HCT116 (cell line): ENCODE measurements at regions not wholly inside any gene's neighbourhood (a gene's known extent, or its start where the extent isn't known, plus 50 kb on each side); places are given as distances from the start of the nearest gene placed in this dataset.

Source experiments
- CEBPB ChIP-seq: IDR thresholded peaks from 2 replicates; pipeline ENCODE4 v1.6.1; 2012; ENCODE audit warnings: low read depth
- CTCF ChIP-seq, 3 experiments: fragments of 200-600 bp in 1 of 3; sonication (generic) in 1 of 3; IDR thresholded peaks in 2 of 3; conservative IDR thresholded peaks in 1 of 3; 2 replicates each; pipeline ENCODE4 v1.5.1; 2012 to 2017; ENCODE audit warnings: low read depth in 2 of 3, low read length in 2 of 3, antibody characterized with exemption in 1 of 3, borderline replicate concordance in 1 of 3, control low read depth in 1 of 3, mild to moderate bottlenecking in 1 of 3, mixed read lengths in 1 of 3, mixed run types in 1 of 3, moderate library complexity in 1 of 3; ENCODE audit not compliant: insufficient read depth in 1 of 3
- EZH2 ChIP-seq: fragments of 200-600 bp; sonication (generic); IDR thresholded peaks from 2 replicates; pipeline ENCODE4 v1.6.1; 2017; ENCODE audit warnings: antibody characterized with exemption, mixed run types
- POLR2A ChIP-seq: IDR thresholded peaks from 2 replicates; pipeline ENCODE4 v1.7.0; 2011; ENCODE audit warnings: borderline replicate concordance; ENCODE audit not compliant: insufficient read depth, insufficient read length; ENCODE audit errors: extremely low read depth
- POLR2AphosphoS5 ChIP-seq: IDR thresholded peaks from 2 replicates; pipeline ENCODE4 v1.6.1; 2011; ENCODE audit warnings: mild to moderate bottlenecking, low read depth, low read length, moderate library complexity
- REST ChIP-seq: IDR thresholded peaks from 2 replicates; pipeline ENCODE4 v1.6.1; 2012; ENCODE audit warnings: low read depth
- SP1 ChIP-seq: IDR thresholded peaks from 2 replicates; pipeline ENCODE4 v1.6.1; 2012; ENCODE audit warnings: low read depth
- SRF ChIP-seq: IDR thresholded peaks from 2 replicates; pipeline ENCODE4 v1.6.1; 2012; ENCODE audit warnings: low read depth
- TCF7L2 ChIP-seq: IDR thresholded peaks from 2 replicates; pipeline ENCODE4 v1.7.0; 2011; ENCODE audit warnings: borderline replicate concordance, inconsistent platforms; ENCODE audit not compliant: insufficient read depth, insufficient read length; ENCODE audit errors: extremely low read depth
- YY1 ChIP-seq: IDR thresholded peaks from 2 replicates; pipeline ENCODE4 v1.6.1; 2011; ENCODE audit warnings: low read length, low read depth, moderate library complexity, mild to moderate bottlenecking; ENCODE audit not compliant: insufficient replicate concordance; ENCODE audit errors: extremely low read depth
- ZFX ChIP-seq: fragments of 450-650 bp; IDR thresholded peaks from 2 replicates; pipeline ENCODE4 v1.6.1; 2017
- ZNF274 ChIP-seq: fragments of 200-500 bp; sonication (Bioruptor generic); IDR thresholded peaks from 2 replicates; pipeline ENCODE4 v1.6.1; 2014; ENCODE audit warnings: mild to moderate bottlenecking, low read depth, low read length, inconsistent platforms
- TF ChIP-seq, protein P1 (sequence below): IDR thresholded peaks from 2 replicates; pipeline ENCODE4 v1.6.1; 2012

DNA sequence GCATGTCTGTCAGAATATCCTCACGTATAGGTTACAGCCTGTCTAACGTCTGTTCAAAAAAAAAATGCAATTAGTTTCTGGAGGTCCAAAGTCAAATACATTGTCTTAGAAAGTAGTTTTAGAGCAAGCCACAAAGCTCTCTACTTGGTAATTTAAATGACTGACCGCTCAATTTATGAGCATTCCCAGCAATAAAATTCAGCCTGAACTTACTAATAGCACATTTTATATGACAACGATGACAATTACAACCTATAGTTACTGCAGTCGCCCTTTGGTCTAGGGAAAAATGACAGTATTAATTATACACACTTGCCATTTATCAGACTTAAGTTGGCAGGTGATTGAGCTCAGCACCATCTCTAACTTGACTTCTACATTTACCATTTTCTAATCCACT lies 425.8 kb upstream of the STEAP1 start:
- no peak for TF ChIP-seq EZH2
- TF ChIP-seq TCF7L2 = no peak
- TF ChIP-seq CTCF (IDR thresholded peaks at IDR 0.05 in 2 of 3, conservative IDR thresholded peaks at IDR 0.05 in 1 of 3; ENCODE audit: borderline replicate concordance in 1 of 3, insufficient read depth in 1 of 3, low read depth in 2 of 3, low read length in 2 of 3) = no peak
- TF ChIP-seq ZNF274 = no peak
- no peak for TF ChIP-seq POLR2A
- TF ChIP-seq REST = no peak
- no peak for TF ChIP-seq POLR2AphosphoS5
- TF ChIP-seq SP1 = no peak
- TF ChIP-seq, protein P1, sequence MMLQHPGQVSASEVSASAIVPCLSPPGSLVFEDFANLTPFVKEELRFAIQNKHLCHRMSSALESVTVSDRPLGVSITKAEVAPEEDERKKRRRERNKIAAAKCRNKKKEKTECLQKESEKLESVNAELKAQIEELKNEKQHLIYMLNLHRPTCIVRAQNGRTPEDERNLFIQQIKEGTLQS = no peak
- no peak for TF ChIP-seq CEBPB
- TF ChIP-seq SRF = no peak
- no peak for TF ChIP-seq YY1
- TF ChIP-seq ZFX = no peak
